ENCODE measurements at regions not wholly inside any gene's neighbourhood (a gene's known extent, or its start where the extent isn't known, plus 50 kb on each side); places are given as distances from the start of the nearest gene placed in this dataset.

- no peak for TF ChIP-seq ERG (CRISPR knock-in tag; IDR thresholded peaks at IDR 0.05)
Observed at GRCh38 chr17:77321649-77322513, 181.1 kb downstream of the SEC14L1 start (continued).

- peak overlapping the region; percentile 78 for H3K27ac Mint-ChIP-seq
- no peaks in the 10 kb centered on the region for H3K27me3 Mint-ChIP-seq (ENCODE audit: low read depth)
- peaks cover 45% of the 10 kb centered on the region for H3K4me1 Mint-ChIP-seq
- no peak overlapping the region for H3K4me3 Mint-ChIP-seq
- no peaks in the 10 kb centered on the region; the same call in 1 of the 2 replicates for H3K36me3 Mint-ChIP-seq
- ChIA-PET CTCF (interaction anchor here (0.6 to 2.1 kb wide), 4 partner anchors 9 to 107 kb away, joined by 3 to 5 read pairs (median 3); no protein-coding TSS in a partner anchor), POLR2A (interaction anchor here (0.5 kb wide), 1 partner anchor 394 kb away, joined by 3 read pairs; no protein-coding TSS in a partner anchor)
- ATAC-seq (no peak; the same call in 1 of the 2 replicates), DNase-seq (ENCODE audit: low spot score) (peak; percentile 16)
- TF ChIP-seq ATF2 (CRISPR knock-in tag; IDR thresholded peaks at IDR 0.05; ENCODE audit: borderline replicate concordance, low read depth), result no peak
- TF ChIP-seq ZNF263 (CRISPR knock-in tag; IDR thresholded peaks at IDR 0.05; ENCODE audit: low read depth), result peak; percentile 85
- H3K9me3 Mint-ChIP-seq, result no peaks in the 10 kb centered on the region
Observed at GRCh38 chr17:77322514-77323412, 182.0 kb downstream of the SEC14L1 start.

- CTCF ChIA-PET, result interaction anchor here (1.8 to 2.1 kb wide), 2 partner anchors 8 to 106 kb away, joined by 5 to 6 read pairs; no protein-coding TSS in a partner anchor
- H3K4me3 Mint-ChIP-seq, result no peak overlapping the region
- POLR2A ChIA-PET, result interaction anchor here (0.5 kb wide), 1 partner anchor 393 kb away, joined by 3 read pairs; no protein-coding TSS in a partner anchor
- H3K27me3 Mint-ChIP-seq (ENCODE audit: low read depth), result no peaks in the 10 kb centered on the region
- DNase-seq (ENCODE audit: low spot score) (peak; percentile 10), ATAC-seq (no peak)
- peak overlapping the region; percentile 50 for H3K27ac Mint-ChIP-seq
- TF ChIP-seq HMGA2 (CRISPR knock-in tag; IDR thresholded peaks at IDR 0.05) (no peak), AR (CRISPR knock-in tag; IDR thresholded peaks at IDR 0.05) (no peak), STAT6 (CRISPR knock-in tag; conservative IDR thresholded peaks at IDR 0.05; ENCODE audit: low read depth) (no peak), CREB1 (CRISPR knock-in tag; IDR thresholded peaks at IDR 0.05) (no peak), JUN (CRISPR knock-in tag; IDR thresholded peaks at IDR 0.05) (no peak)
- H3K36me3 Mint-ChIP-seq, result no peaks in the 10 kb centered on the region; the same call in 1 of the 2 replicates
- peaks cover 41% of the 10 kb centered on the region for H3K4me1 Mint-ChIP-seq
- H3K9me3 Mint-ChIP-seq, result no peaks in the 10 kb centered on the region
Observed at GRCh38 chr17:77323413-77324171, 182.8 kb downstream of the SEC14L1 start.

Measured in WTC11 (cell line).